Choroid plexus epithelial cell (primary cell): ENCODE measurements at regions not wholly inside any gene's neighbourhood (a gene's known extent, or its start where the extent isn't known, plus 50 kb on each side); places are given as distances from the start of the nearest gene placed in this dataset.

ENCODE experiments used
- DNase-seq: peaks from one replicate; pipeline ENCODE4 v3.0.0-alpha.2; 2010; ENCODE audit warnings: low read depth
- H3K4me3 ChIP-seq: 2 replicates; pipeline ENCODE4 v1.5.1; 2011; ENCODE audit warnings: low read depth, mild to moderate bottlenecking, control low read depth, low read length, moderate library complexity
- TF ChIP-seq, protein P1 (sequence below): conservative IDR thresholded peaks from 2 replicates; pipeline ENCODE4 v1.5.1; 2011; ENCODE audit warnings: low read depth, mild to moderate bottlenecking, control low read depth, inconsistent platforms, low read length, moderate library complexity

DNA sequence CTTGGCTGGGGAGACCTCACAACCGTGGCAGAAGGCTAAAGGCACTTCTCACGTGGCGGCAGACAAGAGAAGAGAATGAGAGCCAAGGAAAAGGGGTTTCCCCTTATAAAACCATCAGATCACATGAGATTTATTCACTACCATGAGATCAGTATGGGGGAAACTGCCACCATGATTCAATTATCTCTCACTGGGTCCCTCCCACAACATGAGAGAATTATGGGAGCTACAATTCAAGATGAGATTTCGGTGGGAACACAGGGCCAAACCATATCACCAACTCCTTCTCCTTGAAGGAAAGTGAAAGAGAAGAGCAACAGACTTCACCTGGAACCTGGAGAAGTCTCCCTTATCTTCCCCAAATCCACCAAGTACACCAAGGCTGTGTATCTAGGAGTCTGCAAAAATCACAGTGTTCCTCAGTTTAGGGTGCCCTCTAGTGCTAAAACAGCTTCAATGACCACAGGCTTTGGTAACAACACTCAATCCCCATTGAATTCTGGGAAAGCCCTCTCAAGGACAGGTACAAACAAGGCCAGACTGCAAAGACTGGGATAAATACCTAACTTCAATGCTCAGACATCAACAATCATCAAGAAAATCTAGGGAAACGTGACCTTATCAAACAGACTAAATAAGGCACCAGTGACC, 148.8 kb upstream of the SRD5A2 start:
- peak; percentile 55 for DNase-seq
- H3K4me3 ChIP-seq, result no peak overlapping the region
- TF ChIP-seq, protein P1, sequence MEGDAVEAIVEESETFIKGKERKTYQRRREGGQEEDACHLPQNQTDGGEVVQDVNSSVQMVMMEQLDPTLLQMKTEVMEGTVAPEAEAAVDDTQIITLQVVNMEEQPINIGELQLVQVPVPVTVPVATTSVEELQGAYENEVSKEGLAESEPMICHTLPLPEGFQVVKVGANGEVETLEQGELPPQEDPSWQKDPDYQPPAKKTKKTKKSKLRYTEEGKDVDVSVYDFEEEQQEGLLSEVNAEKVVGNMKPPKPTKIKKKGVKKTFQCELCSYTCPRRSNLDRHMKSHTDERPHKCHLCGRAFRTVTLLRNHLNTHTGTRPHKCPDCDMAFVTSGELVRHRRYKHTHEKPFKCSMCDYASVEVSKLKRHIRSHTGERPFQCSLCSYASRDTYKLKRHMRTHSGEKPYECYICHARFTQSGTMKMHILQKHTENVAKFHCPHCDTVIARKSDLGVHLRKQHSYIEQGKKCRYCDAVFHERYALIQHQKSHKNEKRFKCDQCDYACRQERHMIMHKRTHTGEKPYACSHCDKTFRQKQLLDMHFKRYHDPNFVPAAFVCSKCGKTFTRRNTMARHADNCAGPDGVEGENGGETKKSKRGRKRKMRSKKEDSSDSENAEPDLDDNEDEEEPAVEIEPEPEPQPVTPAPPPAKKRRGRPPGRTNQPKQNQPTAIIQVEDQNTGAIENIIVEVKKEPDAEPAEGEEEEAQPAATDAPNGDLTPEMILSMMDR, result peak; percentile 56

DNA sequence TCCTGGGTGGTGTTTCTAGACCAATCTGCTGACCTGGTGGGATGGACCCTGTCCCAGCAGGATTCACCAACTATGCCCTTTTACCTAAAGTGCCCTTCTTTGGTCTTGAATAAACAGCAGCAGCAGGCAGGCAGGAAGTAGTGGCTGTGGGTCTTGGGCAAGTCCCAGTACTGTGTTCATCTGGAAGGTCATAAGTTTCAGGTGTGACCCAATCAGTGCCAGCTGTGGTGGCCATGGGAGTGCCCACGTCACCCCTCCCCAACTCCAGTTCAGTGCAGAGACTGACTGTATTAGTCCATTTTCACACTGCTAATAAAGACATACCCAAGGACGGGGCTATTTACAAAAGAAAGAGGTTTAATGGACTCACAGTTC, 148.3 kb upstream of the SRD5A2 start:
- DNase-seq, result no peak
- TF ChIP-seq, protein P1, result no peak
- H3K4me3 ChIP-seq, result no peak overlapping the region

DNA sequence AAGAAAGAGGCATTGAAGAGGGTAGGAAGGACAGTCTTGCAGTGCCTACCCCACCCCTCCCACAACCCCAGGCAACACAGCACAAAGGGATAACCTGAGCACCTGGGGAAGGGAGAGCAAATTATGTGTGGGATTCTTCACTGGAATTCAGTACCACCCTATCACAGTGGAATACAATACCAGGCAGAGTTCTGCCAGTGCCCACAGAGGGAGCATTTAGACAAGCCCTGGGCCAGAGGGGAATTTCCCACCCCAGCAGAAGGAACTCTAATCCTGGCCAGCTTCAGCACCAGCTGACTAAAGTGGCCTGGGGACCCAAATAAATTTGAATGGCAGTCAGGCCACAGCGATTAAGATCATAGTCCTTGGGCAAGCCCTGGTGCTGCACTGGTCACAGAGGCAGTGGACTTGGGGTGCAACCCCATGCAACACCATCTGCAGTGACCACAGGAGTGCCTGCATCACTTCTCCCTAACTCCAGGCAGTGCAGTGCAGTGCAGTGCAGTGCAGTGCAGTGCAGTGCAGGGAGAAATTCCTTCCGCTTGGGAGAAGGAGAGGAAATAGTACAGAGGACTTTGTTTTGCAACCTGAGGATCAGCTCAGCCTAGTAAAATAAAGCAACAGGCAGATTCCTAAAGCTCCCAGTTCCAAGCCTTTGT, 147.8 kb upstream of the SRD5A2 start:
- DNase-seq, result no peak
- H3K4me3 ChIP-seq, result no peak overlapping the region

DNA sequence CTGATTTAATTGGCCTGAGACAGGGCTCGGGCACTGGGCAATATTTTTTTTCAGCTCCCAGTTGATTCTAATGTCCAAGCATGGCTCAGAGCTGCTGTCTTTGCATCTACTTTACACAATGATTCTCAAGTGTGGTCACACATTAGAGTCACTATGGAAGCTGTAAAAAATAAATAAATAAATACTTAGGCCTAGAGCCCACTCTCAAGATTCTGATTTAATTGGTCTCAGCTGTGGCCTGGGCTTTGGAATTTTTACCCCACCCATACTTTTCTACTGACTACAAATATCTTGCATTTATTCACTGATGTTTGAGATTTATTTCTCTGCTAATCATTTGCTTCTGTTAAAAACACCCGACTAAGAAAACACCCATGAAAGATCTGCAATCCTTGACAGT, 145.7 kb upstream of the SRD5A2 start:
- TF ChIP-seq, protein P1, result no peak
- DNase-seq, result no peak
- H3K4me3 ChIP-seq, result no peak overlapping the region

More for the DNA sequence above, 147.8 kb upstream of the SRD5A2 start:
- TF ChIP-seq, protein P1, result no peak

DNA sequence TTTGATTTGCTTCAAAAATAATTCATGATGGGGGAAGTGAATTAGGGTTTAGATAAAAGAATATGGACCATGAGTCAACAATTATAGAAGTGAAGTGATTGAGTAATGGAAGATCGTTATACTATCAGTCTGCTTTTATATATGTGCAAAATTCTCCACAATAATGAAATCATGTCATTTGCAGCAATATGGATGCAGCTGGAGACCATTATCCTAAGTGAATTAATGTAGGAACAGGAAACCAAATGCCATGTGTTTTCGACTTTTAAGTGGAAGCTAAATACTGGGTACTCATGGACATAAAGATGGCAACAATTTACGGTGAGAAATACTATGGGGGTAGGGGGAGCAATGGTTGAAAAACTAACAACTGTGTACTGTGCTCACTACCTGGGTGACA, 144.7 kb upstream of the SRD5A2 start:
- TF ChIP-seq, protein P1, result no peak
- H3K4me3 ChIP-seq, result no peak overlapping the region
- no peak for DNase-seq

DNA sequence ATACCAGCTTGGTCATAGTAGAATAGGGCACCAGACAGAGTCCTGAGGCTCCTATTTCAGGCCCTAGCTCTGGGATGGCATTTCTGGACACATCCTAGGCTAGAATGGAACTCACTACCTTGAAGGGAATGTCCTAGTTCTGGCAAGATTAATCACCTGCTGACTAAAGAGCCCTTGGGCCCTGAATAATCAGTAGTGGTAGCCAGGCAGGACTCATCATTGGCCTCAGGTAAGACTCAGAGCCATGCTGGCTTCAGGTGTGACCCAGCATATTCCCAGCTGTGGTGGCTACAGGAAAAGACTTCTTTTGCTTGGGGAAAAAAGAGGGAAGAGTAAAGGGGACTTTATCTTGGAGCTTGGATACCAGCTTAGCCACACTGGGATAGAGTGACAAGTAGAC, 131.0 kb upstream of the SRD5A2 start:
- DNase-seq, result no peak
- no peak overlapping the region for H3K4me3 ChIP-seq
- TF ChIP-seq, protein P1, result no peak

DNA sequence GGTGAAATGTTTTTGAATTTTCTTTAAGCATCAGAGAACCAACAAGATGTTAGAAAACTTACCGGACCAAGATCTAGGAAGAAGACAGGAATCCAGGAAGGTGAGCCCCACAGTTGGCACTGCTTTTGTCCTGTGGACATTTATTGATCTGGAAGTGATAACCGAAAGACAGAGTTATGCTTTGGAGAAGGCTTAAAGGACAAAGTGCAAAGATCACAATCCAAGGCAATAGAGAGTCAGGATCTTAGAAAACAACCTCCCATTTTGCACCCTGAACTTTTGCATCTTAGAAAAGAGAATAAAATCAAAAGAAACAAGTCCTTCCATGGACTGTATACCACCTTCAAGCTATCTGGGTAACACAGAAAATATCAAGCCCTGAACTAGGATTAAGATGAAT, 129.4 kb upstream of the SRD5A2 start:
- H3K4me3 ChIP-seq, result no peak overlapping the region
- no peak for DNase-seq
- TF ChIP-seq, protein P1, result no peak
